ENCODE measurements at regions not wholly inside any gene's neighbourhood (a gene's known extent, or its start where the extent isn't known, plus 50 kb on each side); places are given as distances from the start of the nearest gene placed in this dataset.

DNA sequence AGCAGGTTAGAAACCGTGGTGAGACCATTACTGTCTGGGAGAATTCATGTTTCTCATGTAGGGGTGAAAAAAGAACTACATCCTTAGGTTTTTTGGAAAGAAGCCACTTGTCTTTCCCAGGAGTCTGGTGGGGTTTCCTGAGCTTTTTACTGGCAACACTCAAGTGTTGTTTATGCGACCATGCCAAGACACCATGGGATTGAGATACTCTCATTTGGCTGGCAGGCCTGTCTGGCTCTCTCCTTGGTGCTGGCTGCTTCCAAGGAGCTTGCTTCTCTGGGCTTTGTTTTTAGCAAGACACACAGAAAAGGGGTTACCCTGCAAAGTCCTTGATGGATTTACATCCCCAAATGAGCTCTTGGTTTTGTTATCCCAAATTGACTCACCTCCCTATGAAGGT is 80.9 kb upstream of the ISL1 start:
- CTCF ChIA-PET (ENCODE audit: partially characterized antibody) = interaction anchor here (1.0 kb wide), 1 partner anchor 45 kb away, joined by 3 read pairs; no protein-coding TSS in a partner anchor
- Histone ChIP-seq H3K4me2 (ENCODE audit: insufficient read depth in 1 of 2, low read depth in 2 of 2, low read length in 2 of 2) (no peak overlapping the region), H2AFZ (ENCODE audit: low read length) (no peak overlapping the region), H3K4me3 (ENCODE audit: extremely low read depth in 1 of 4, insufficient read depth in 2 of 4, low read depth in 3 of 4, low read length in 4 of 4) (no peak overlapping the region), H2BK5ac (ENCODE audit: low read depth, low read length) (no peak overlapping the region), H2BK120ac (replicated peaks; ENCODE audit: low read depth, low read length) (no peak overlapping the region), H3K14ac (ENCODE audit: insufficient read length) (no peak overlapping the region), H4K8ac (ENCODE audit: extremely low read depth, insufficient read depth, low read length) (no peak overlapping the region), H3K23me2 (ENCODE audit: low read depth, low read length) (no peaks in the 10 kb centered on the region), H3K4me1 (replicated peaks in 1 of 4; ENCODE audit: control insufficient read depth in 3 of 4, insufficient read depth in 4 of 4, low read length in 3 of 4) (no peaks in the 10 kb centered on the region), H3K18ac (ENCODE audit: extremely low read depth, low read length) (no peak overlapping the region), H4K5ac (ENCODE audit: insufficient read length, low read depth, low read length) (no peak overlapping the region), H2AK5ac (ENCODE audit: low read depth, low read length) (no peak overlapping the region), H4K20me1 (replicated peaks in 1 of 2; ENCODE audit: control insufficient read depth in 1 of 2, insufficient read depth in 2 of 2, low read length in 2 of 2) (no peaks in the 10 kb centered on the region), H3K9me3 (ENCODE audit: insufficient read depth in 2 of 2, low read depth in 1 of 2, low read length in 1 of 2) (peaks cover 0 to 17% of the 10 kb centered on the region in 2 experiments; a peak in 2 of 4 replicates), H4K91ac (replicated peaks; ENCODE audit: insufficient read length, low read length) (no peak overlapping the region), H2BK15ac (ENCODE audit: low read length) (no peak overlapping the region), H3K27ac (ENCODE audit: low read depth, low read length) (no peak overlapping the region), H3K23ac (ENCODE audit: insufficient read length) (no peak overlapping the region), H2BK12ac (ENCODE audit: low read depth, low read length) (no peak overlapping the region), H3K9ac (replicated peaks in 1 of 4; ENCODE audit: extremely low read depth in 1 of 4, low read depth in 3 of 4, low read length in 3 of 4) (no peak overlapping the region), H3K79me1 (ENCODE audit: low read depth, low read length) (no peaks in the 10 kb centered on the region), H2BK20ac (ENCODE audit: low read length) (no peak overlapping the region), H3K4ac (replicated peaks; ENCODE audit: insufficient read length, low read depth, low read length) (no peak overlapping the region), H3K36me3 (ENCODE audit: control insufficient read depth in 2 of 4, insufficient read depth in 4 of 4, low read length in 3 of 4) (no peaks in the 10 kb centered on the region), H3K79me2 (ENCODE audit: control insufficient read depth in 1 of 2, insufficient read depth in 2 of 2, low read length in 2 of 2) (no peaks in the 10 kb centered on the region), H3K56ac (replicated peaks; ENCODE audit: insufficient read length, low read depth, low read length) (no peak overlapping the region), H3K27me3 (replicated peaks in 1 of 4; ENCODE audit: control insufficient read depth in 3 of 4, extremely low read depth in 1 of 4, insufficient read depth in 3 of 4, low read length in 3 of 4) (no peaks in the 10 kb centered on the region)
- FAIRE-seq = no peak
- POLR2A ChIA-PET (ENCODE audit: partially characterized antibody) = no interaction called here
- 87% methylated on average over 2 of the region's 2 CpGs; no CpG with 5 or more reads in 1 of the 2 experiments for WGBS, 2 experiments (ENCODE audit: extremely low coverage in 1 of 2, insufficient coverage in 1 of 2, insufficient read length in 1 of 2, insufficient replicate concordance in 2 of 2, low coverage in 1 of 2, low lambda C conversion rate in 2 of 2, missing lambda C conversion rate in 1 of 2)
- DNase-seq (ENCODE audit: low read depth in 1 of 2, low spot score in 2 of 2) = no peak
- TF ChIP-seq SP4 (IDR thresholded peaks at IDR 0.05; ENCODE audit: low read length) (no peak), TBP (IDR thresholded peaks at IDR 0.05; ENCODE audit: low read depth, low read length) (no peak), CHD1 (IDR thresholded peaks at IDR 0.05; ENCODE audit: low read depth, low read length) (no peak), BCL11A (IDR thresholded peaks at IDR 0.05; ENCODE audit: low read depth in 2 of 2, low read length in 2 of 2) (no peak), SIX5 (IDR thresholded peaks at IDR 0.05; ENCODE audit: low read depth, low read length) (no peak), PHF8 (conservative IDR thresholded peaks at IDR 0.05; ENCODE audit: low read depth, low read length) (no peak), BRCA1 (IDR thresholded peaks at IDR 0.05; ENCODE audit: low read depth, low read length) (no peak), RNF2 (IDR thresholded peaks at IDR 0.05; ENCODE audit: borderline replicate concordance, low read depth, low read length, missing control alignments, poor library complexity, severe bottlenecking) (no peak), HDAC6 (IDR thresholded peaks at IDR 0.05; ENCODE audit: low read depth, low read length) (no peak), TAF1 (IDR thresholded peaks at IDR 0.05; ENCODE audit: low read depth, low read length) (no peak), KDM1A (IDR thresholded peaks at IDR 0.05; ENCODE audit: borderline replicate concordance, low read length) (no peak), FOSL1 (IDR thresholded peaks at IDR 0.05; ENCODE audit: insufficient read depth, low read depth, low read length) (no peak)
- TF ChIP-seq, protein P1, sequence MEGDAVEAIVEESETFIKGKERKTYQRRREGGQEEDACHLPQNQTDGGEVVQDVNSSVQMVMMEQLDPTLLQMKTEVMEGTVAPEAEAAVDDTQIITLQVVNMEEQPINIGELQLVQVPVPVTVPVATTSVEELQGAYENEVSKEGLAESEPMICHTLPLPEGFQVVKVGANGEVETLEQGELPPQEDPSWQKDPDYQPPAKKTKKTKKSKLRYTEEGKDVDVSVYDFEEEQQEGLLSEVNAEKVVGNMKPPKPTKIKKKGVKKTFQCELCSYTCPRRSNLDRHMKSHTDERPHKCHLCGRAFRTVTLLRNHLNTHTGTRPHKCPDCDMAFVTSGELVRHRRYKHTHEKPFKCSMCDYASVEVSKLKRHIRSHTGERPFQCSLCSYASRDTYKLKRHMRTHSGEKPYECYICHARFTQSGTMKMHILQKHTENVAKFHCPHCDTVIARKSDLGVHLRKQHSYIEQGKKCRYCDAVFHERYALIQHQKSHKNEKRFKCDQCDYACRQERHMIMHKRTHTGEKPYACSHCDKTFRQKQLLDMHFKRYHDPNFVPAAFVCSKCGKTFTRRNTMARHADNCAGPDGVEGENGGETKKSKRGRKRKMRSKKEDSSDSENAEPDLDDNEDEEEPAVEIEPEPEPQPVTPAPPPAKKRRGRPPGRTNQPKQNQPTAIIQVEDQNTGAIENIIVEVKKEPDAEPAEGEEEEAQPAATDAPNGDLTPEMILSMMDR (IDR thresholded peaks at IDR 0.05; ENCODE audit: control extremely low read depth in 1 of 3, insufficient read depth in 1 of 3, low read depth in 1 of 3, low read length in 3 of 3) = no peak

Measured in H1 (cell line).